ENCODE measurements at regions not wholly inside any gene's neighbourhood (a gene's known extent, or its start where the extent isn't known, plus 50 kb on each side); places are given as distances from the start of the nearest gene placed in this dataset.

DNA sequence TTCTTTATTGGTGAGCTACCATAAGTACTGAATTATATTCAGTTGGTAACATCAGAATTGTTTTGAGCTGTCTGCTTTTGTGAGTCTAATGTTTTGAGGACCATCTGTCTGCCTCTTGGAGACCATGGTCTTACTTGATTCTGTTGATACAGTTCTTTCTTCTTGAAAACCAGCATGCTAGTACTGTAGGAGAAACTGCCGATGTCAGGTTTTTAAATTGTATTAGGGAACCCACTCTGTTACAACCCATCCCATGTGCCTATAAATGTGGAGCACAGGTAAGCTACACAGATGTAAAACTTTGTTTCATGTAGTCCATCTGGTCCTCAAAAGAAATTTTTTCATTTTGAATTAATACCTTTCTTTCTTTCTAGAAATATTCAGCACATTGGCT lies 103.4 kb upstream of the DMRTA1 start:
- TF ChIP-seq, protein P1, sequence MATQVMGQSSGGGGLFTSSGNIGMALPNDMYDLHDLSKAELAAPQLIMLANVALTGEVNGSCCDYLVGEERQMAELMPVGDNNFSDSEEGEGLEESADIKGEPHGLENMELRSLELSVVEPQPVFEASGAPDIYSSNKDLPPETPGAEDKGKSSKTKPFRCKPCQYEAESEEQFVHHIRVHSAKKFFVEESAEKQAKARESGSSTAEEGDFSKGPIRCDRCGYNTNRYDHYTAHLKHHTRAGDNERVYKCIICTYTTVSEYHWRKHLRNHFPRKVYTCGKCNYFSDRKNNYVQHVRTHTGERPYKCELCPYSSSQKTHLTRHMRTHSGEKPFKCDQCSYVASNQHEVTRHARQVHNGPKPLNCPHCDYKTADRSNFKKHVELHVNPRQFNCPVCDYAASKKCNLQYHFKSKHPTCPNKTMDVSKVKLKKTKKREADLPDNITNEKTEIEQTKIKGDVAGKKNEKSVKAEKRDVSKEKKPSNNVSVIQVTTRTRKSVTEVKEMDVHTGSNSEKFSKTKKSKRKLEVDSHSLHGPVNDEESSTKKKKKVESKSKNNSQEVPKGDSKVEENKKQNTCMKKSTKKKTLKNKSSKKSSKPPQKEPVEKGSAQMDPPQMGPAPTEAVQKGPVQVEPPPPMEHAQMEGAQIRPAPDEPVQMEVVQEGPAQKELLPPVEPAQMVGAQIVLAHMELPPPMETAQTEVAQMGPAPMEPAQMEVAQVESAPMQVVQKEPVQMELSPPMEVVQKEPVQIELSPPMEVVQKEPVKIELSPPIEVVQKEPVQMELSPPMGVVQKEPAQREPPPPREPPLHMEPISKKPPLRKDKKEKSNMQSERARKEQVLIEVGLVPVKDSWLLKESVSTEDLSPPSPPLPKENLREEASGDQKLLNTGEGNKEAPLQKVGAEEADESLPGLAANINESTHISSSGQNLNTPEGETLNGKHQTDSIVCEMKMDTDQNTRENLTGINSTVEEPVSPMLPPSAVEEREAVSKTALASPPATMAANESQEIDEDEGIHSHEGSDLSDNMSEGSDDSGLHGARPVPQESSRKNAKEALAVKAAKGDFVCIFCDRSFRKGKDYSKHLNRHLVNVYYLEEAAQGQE (IDR thresholded peaks at IDR 0.05; ENCODE audit: insufficient read depth in 1 of 2, low read depth in 2 of 2, low read length in 2 of 2) = no peak
- no peak for TF ChIP-seq TAF1 (IDR thresholded peaks at IDR 0.05; ENCODE audit: borderline replicate concordance, insufficient read depth, low read length)
- TF ChIP-seq FOXP2 (optimal IDR thresholded peaks at IDR 0.05; ENCODE audit: borderline replicate concordance, extremely low read depth, extremely low read length, insufficient read depth) = no peak
- TF ChIP-seq POLR2AphosphoS5 (IDR thresholded peaks at IDR 0.05; ENCODE audit: low read depth, low read length) = no peak
- TF ChIP-seq SIN3A (IDR thresholded peaks at IDR 0.05; ENCODE audit: borderline replicate concordance, insufficient read depth, low read length) = no peak

Measured in PFSK-1 (cell line).